ENCODE measurements at regions not wholly inside any gene's neighbourhood (a gene's known extent, or its start where the extent isn't known, plus 50 kb on each side); places are given as distances from the start of the nearest gene placed in this dataset.

DNA sequence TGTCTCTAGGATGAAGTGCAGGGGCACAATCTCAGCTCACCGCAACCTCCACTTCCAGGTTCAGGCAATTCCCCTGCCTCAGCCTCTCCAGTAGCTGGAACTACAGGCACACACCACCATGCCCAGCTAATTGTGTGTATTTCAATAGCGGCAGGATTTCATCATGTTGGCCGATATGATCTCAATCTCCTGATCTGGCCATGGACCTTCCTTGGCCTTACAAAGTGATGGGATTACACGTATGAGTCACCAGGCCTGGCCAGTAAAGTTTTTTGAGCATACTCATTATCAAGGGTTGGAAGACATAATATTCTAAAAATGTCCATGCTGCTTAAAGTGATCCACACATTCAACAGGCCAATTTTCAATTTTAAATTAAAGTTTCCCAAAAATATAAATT is 914.4 kb upstream of the TSPY4 start:
- H3K9me3 ChIP-seq = no peaks in the 10 kb centered on the region
- no peaks in the 10 kb centered on the region for H3K36me3 ChIP-seq
- no peak overlapping the region for H3K27ac ChIP-seq
- ATAC-seq = no peak
- H3K4me3 ChIP-seq = no peak overlapping the region
- intact Hi-C loops (cut with DNase I) = no loop called here
- no peak for DNase-seq
- H3K27me3 ChIP-seq = no peaks in the 10 kb centered on the region
- TF ChIP-seq, protein P1, sequence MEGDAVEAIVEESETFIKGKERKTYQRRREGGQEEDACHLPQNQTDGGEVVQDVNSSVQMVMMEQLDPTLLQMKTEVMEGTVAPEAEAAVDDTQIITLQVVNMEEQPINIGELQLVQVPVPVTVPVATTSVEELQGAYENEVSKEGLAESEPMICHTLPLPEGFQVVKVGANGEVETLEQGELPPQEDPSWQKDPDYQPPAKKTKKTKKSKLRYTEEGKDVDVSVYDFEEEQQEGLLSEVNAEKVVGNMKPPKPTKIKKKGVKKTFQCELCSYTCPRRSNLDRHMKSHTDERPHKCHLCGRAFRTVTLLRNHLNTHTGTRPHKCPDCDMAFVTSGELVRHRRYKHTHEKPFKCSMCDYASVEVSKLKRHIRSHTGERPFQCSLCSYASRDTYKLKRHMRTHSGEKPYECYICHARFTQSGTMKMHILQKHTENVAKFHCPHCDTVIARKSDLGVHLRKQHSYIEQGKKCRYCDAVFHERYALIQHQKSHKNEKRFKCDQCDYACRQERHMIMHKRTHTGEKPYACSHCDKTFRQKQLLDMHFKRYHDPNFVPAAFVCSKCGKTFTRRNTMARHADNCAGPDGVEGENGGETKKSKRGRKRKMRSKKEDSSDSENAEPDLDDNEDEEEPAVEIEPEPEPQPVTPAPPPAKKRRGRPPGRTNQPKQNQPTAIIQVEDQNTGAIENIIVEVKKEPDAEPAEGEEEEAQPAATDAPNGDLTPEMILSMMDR (IDR thresholded peaks at IDR 0.05) = no peak
- no peaks in the 10 kb centered on the region for H3K4me1 ChIP-seq

DNA sequence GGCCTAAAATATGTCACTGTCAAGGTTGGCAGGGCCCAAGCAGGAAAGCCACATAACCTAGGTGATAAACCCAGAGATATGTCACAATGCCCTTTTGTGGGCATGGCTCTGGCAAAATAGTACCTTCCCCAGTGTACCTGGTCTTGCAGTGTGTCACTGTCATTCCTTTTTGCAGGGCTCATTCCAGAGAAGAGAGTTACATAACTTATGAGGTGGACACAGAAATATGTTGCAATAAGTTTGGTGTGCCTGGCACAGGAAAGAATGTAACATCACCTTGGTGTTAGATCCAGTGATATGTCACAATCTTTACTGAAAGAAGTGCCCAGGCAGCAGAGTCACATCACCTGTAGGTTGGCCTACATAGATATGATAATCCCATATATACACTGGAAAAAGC is 910.8 kb upstream of the TSPY4 start:
- Histone ChIP-seq H3K4me1 (no peaks in the 10 kb centered on the region), H3K27ac (no peak overlapping the region), H3K4me3 (no peak overlapping the region), H3K36me3 (no peaks in the 10 kb centered on the region), H3K9me3 (no peaks in the 10 kb centered on the region), H3K27me3 (no peaks in the 10 kb centered on the region)
- intact Hi-C loops (cut with DNase I) = no loop called here
- DNase-seq (no peak), ATAC-seq (no peak)
- TF ChIP-seq, protein P1 (IDR thresholded peaks at IDR 0.05) = no peak

DNA sequence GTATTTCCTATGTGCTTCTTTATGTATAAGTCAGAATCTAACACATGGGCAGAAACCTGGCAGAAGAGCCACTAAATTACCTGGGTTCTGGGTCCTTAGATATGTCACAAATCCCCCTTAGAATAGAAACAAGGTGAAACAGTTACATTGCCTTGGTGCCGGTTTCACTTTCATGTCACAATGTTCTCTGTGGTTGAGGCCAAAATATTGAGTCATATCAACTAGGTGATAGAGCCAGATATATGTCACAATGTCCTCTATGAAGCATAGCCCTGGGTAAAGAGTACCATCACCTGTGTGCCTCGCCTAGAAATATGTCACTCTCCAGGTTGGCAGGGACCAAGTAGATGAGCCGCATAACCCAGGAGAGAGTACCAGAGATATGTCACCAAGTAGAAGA is 899.8 kb upstream of the TSPY4 start:
- TF ChIP-seq, protein P1 (IDR thresholded peaks at IDR 0.05) = no peak
- no peaks in the 10 kb centered on the region for H3K4me1 ChIP-seq
- H3K27me3 ChIP-seq = no peaks in the 10 kb centered on the region
- no peak overlapping the region for H3K27ac ChIP-seq
- intact Hi-C loops (cut with DNase I) = no loop called here
- no peak overlapping the region for H3K4me3 ChIP-seq
- DNase-seq (no peak), ATAC-seq (no peak)
- H3K9me3 ChIP-seq = no peaks in the 10 kb centered on the region
- no peaks in the 10 kb centered on the region for H3K36me3 ChIP-seq

DNA sequence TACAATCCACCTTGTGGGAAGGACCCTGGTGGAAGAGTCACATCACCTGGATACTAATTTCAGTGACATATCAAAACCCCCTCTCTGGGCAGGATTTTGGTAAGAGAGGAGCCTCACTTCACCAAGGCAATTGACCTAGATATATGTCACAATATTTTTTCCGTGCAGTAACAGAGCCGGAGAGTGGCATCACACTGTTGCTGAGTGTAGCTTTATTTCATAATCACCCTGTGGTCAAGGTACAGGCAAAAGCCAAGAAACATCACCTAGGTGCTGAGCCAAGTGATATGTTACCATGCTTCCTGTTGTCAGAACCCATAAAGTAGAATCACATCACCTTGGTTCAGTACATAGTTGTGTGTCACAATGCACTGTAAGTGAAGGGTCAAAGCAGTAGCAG is 895.2 kb upstream of the TSPY4 start:
- H3K27me3 ChIP-seq = no peaks in the 10 kb centered on the region
- TF ChIP-seq, protein P1 (IDR thresholded peaks at IDR 0.05) = no peak
- intact Hi-C loops (cut with DNase I) = no loop called here
- no peaks in the 10 kb centered on the region for H3K9me3 ChIP-seq
- DNase-seq (no peak), ATAC-seq (no peak)
- H3K36me3 ChIP-seq = no peaks in the 10 kb centered on the region
- H3K4me3 ChIP-seq = no peak overlapping the region
- H3K27ac ChIP-seq = no peak overlapping the region
- H3K4me1 ChIP-seq = no peaks in the 10 kb centered on the region

DNA sequence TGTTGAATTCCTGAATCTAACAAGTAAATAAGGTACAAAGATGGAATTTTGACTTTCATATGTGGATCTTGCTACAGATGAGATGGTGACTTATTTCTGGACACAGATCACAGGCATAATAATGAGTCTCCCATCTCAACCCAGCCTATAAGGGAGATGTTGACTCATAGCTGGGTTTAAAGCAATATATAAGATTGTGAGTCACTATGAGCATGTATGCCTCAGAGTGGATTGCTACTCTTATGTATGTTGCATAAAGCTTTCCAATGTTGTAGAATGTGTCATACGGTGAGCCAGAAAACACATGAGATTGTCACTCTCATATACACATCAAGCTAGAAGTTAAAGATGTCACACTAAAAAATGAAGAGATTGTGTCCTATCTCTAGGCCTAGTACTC is 884.3 kb upstream of the TSPY4 start:
- Histone ChIP-seq H3K27me3 (no peaks in the 10 kb centered on the region), H3K4me1 (no peaks in the 10 kb centered on the region), H3K4me3 (no peak overlapping the region), H3K36me3 (no peaks in the 10 kb centered on the region), H3K27ac (no peak overlapping the region), H3K9me3 (no peaks in the 10 kb centered on the region)
- ATAC-seq (no peak), DNase-seq (no peak)
- intact Hi-C loops (cut with DNase I) = no loop called here
- TF ChIP-seq, protein P1 (IDR thresholded peaks at IDR 0.05) = no peak
